GM18870 (cell line): ENCODE measurements at regions not wholly inside any gene's neighbourhood (a gene's known extent, or its start where the extent isn't known, plus 50 kb on each side); places are given as distances from the start of the nearest gene placed in this dataset.
"Not testable (repeated sequence)": the region's sequence is repeated elsewhere in the genome, so short reads cannot be mapped to it uniquely, and the experiment has no call there.

Source experiments
- ATAC-seq: cut with Tn5 transposase; IDR thresholded peaks from one replicate; pipeline ENCODE4 v1.9.1; 2021; ENCODE audit warnings: moderate library complexity; ENCODE audit not compliant: unreplicated experiment

- no peak for ATAC-seq
These were observed 328.7 kb downstream of the PTPRC start for GRCh38 chr1:198967566-198967965.

DNA sequence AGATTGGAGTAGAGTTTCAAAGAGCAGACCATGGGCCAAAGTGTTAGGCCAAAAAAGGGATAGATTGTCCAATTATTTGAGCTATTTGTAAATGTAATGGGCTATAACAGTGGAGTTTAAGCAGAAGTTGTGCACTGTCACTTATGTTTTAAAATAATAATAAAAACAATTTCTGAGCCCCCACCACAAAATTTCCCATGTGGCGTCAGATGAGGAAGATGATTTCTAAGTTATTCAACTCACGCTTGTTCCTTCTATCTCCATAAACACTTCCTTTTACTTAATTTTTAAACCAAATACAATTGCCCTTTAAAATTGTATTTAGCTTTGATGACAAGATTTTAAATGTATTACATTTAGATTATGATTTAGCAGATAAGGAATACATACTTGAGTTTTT is 330.0 kb downstream of the PTPRC start:
- ATAC-seq, result no peak

DNA sequence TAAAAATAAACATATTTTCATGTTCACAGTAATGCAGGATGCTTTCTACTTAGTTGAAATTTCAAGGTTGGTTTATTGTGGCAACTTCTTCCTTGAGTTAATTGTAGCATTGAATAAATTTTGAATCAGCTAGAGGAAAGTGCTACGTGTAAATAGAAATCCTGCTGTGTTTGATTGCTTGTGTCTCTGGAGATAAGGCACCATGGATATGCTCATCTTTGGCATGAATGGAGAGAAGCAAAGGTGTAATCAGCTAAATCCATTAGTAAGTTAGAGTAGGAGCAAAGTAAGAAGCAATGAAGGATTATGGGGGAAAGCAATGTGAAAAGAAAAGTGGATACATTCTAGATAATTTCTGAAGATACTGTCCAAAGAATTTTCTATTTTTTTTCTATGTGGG is 331.1 kb downstream of the PTPRC start:
- no peak for ATAC-seq

DNA sequence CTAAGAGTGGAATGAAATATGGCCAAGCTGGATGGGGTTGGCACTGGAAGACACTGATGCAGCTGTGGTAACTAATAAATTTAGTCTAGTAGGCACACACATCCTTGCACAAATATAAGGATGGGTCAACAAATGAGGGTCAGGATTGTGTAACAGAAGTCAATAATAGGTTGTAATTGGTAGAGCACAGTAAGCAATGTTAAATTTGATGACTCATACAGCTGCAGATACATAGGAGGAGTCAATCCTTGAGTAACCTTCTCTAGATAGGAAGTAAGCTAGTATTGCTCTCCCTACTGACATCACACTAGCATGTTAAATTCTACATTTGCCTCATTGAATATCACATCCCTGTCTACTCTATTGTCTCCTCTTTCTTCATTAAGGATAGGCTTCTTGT is 332.1 kb downstream of the PTPRC start:
- no peak for ATAC-seq

- no peak for ATAC-seq
These were observed 339.1 kb downstream of the PTPRC start for GRCh38 chr1:198977909-198978308.

- no peak for ATAC-seq
These were observed 339.7 kb downstream of the PTPRC start for GRCh38 chr1:198978523-198978922.

GRCh38 chr1:198986036-198986435 is 347.2 kb downstream of the PTPRC start:
- no peak for ATAC-seq

DNA sequence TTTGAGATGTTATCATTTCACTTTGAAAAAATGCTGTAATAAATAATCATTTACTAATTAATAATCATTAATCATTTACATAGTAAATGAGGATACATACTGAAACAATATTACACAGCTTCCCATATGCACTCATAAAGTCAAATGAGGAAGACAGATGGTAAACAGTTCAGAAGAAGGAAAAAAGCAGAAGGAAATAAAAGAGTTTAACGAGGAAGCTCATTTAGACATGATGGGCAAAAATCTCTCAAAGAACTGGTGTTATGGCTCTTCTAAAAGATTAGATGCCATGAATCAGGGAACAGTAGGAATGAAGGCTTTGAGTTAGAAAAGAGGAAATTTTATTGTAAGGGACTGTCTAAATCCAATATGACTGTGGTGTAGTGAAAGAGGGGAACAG is 347.6 kb downstream of the PTPRC start:
- ATAC-seq, result no peak

GRCh38 chr1:199002661-199003060 is 363.8 kb downstream of the PTPRC start:
- no peak for ATAC-seq

GRCh38 chr1:199007423-199007822 is 368.6 kb downstream of the PTPRC start:
- ATAC-seq, result no peak

- ATAC-seq, result no peak
These were observed 370.6 kb downstream of the PTPRC start for GRCh38 chr1:199009447-199009846.

DNA sequence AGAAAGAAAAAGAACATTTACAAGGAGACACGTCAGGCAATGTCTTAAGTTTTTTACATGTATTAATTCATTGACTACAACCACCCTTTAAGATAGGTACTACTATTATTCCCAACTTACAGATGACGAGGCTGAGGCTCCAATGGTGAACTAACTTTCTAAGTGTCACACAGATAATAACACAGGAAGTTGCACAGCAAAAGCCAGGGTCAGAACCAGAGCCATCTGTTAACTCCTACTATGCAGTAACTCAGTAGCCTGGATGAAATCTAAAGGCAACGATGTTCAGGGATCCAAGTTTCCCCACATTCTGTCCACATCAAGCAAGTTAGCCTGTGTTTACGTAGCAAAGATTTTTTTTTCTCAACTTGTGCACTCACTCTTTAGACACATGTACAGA is 371.7 kb downstream of the PTPRC start:
- ATAC-seq, result no peak

GRCh38 chr1:199010933-199011332 is 372.1 kb downstream of the PTPRC start:
- no peak for ATAC-seq

- no peak for ATAC-seq
These were observed 377.0 kb downstream of the PTPRC start for GRCh38 chr1:199015799-199016198.

GRCh38 chr1:199018471-199019135 is 379.8 kb downstream of the PTPRC start:
- no peak for ATAC-seq

GRCh38 chr1:199020051-199020450 is 381.2 kb downstream of the PTPRC start:
- no peak for ATAC-seq

- ATAC-seq, result no peak
These were observed 382.1 kb downstream of the PTPRC start for GRCh38 chr1:199020904-199021303.

DNA sequence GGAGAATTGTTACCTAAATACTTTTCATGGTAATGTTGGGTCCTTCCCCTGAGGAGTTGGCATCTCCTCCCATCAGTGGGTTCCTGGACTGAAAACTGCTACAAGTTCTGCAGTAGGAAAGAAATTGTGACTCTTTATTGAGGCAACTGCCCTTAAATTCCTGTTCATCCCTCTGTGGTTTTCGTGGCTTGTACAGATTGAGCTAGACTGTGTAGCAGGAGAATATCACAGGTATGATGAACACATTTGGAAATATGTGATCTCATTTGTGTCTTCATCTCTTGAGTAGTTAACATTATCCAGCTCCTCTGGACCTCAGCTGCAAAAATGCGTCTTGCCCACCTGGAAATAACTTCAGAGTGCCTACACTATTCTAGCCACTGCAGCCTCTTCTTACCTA is 390.6 kb downstream of the PTPRC start:
- ATAC-seq, result no peak

GRCh38 chr1:199029855-199030254 is 391.0 kb downstream of the PTPRC start:
- ATAC-seq, result no peak

DNA sequence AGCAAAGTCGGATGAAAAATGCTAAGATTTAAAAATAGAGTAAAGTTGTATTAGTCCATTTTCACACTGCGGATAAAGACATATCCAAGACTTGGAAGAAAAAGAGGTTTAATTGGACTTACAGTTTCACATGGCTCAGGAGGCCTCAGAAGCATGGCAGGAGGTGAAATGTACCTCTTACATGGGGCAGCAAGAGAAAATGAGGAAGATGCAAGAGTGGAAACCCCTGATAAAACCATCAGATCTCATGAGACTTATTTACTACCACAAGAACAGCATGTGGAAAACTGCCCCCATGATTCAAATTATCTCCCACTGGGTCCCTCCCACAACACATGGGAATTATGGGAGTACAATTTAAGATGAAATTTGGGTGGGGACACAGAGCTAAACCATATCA is 391.7 kb downstream of the PTPRC start:
- ATAC-seq, result not testable (repeated sequence)

- ATAC-seq, result not testable (repeated sequence)
These were observed 392.3 kb downstream of the PTPRC start for GRCh38 chr1:199031170-199031569.

DNA sequence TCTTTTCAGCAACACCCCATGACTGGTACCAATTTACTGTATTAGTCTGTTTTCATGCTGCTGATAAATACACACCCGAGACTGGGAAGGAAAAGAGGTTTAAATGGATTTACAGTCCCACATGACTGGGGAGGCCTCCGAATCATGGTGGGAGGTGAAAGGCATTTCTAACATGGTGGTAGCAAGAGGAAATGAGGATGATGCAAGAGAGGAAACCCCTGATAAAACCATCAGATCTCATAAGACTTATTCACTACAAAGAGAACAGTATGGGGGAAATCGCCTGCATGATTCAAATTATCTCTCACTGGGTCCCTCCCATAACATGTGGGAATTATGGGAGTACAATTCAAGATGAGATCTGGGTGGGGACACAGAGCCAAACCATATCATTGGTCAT is 393.6 kb downstream of the PTPRC start:
- ATAC-seq, result not testable (repeated sequence)

- no peak for ATAC-seq
These were observed 394.8 kb downstream of the PTPRC start for GRCh38 chr1:199033661-199034060.
